H9 (cell line): ENCODE measurements at regions not wholly inside any gene's neighbourhood (a gene's known extent, or its start where the extent isn't known, plus 50 kb on each side); places are given as distances from the start of the nearest gene placed in this dataset.

Source experiments
- DNase-seq: peaks from one replicate; pipeline ENCODE4 v3.0.0-alpha.2; 2017
- H2AFZ ChIP-seq: one replicate; pipeline ENCODE4 v1.6.1; 2013; ENCODE audit warnings: mild to moderate bottlenecking, low read length, control low read depth, moderate library complexity
- H2AK5ac ChIP-seq: 2 replicates; pipeline ENCODE4 v1.6.1; 2013; ENCODE audit warnings: low read length, control low read depth, mixed read lengths; ENCODE audit not compliant: insufficient read length
- H2BK120ac ChIP-seq: one replicate; pipeline ENCODE4 v1.6.1; 2013; ENCODE audit warnings: low read depth, mild to moderate bottlenecking, low read length, control low read depth, inconsistent platforms; ENCODE audit not compliant: poor library complexity, severe bottlenecking
- H2BK12ac ChIP-seq: 2 replicates; pipeline ENCODE4 v1.6.1; 2013; ENCODE audit warnings: low read length, control low read depth, mixed read lengths, low read depth; ENCODE audit not compliant: insufficient read length
- H2BK15ac ChIP-seq: 2 replicates; pipeline ENCODE4 v1.6.1; 2013; ENCODE audit warnings: low read depth, low read length, control low read depth
- H2BK20ac ChIP-seq: one replicate; pipeline ENCODE4 v1.6.1; 2013; ENCODE audit warnings: low read depth, mild to moderate bottlenecking, low read length, control low read depth, inconsistent platforms; ENCODE audit not compliant: poor library complexity, severe bottlenecking
- H2BK5ac ChIP-seq: 2 replicates; pipeline ENCODE4 v1.6.1; 2013; ENCODE audit warnings: low read length, control low read depth, mixed read lengths; ENCODE audit not compliant: insufficient read length
- H3K14ac ChIP-seq: 2 replicates; pipeline ENCODE4 v1.6.1; 2013; ENCODE audit warnings: low read length, control low read depth; ENCODE audit not compliant: insufficient read depth
- H3K18ac ChIP-seq: 2 replicates; pipeline ENCODE4 v1.6.1; 2013; ENCODE audit warnings: low read depth, mild to moderate bottlenecking, mixed read lengths, low read length, control low read depth; ENCODE audit not compliant: insufficient read length
- H3K23ac ChIP-seq: 2 replicates; pipeline ENCODE4 v1.6.1; 2013; ENCODE audit warnings: low read length, control low read depth, mixed read lengths, low read depth; ENCODE audit not compliant: insufficient read length
- H3K23me2 ChIP-seq: 2 replicates; pipeline ENCODE4 v1.6.1; 2013; ENCODE audit warnings: low read depth, mild to moderate bottlenecking, mixed read lengths, low read length, control low read depth; ENCODE audit not compliant: insufficient read length, poor library complexity, severe bottlenecking
- H3K27ac ChIP-seq: 2 replicates; pipeline ENCODE4 v1.5.1; 2013; ENCODE audit warnings: low read length, control low read depth, mixed read lengths, low read depth; ENCODE audit not compliant: insufficient read length
- H3K27me3 ChIP-seq: 2 replicates; pipeline ENCODE4 v1.6.1; 2013; ENCODE audit warnings: low read length, control low read depth, inconsistent platforms; ENCODE audit not compliant: insufficient read depth
- H3K4ac ChIP-seq: 2 replicates; pipeline ENCODE4 v1.6.1; 2013; ENCODE audit warnings: low read depth, mild to moderate bottlenecking, control low read depth, inconsistent platforms, low read length, moderate library complexity
- H3K4me1 ChIP-seq: 2 replicates; pipeline ENCODE4 v1.6.1; 2013; ENCODE audit warnings: low read length, control low read depth, inconsistent platforms; ENCODE audit not compliant: insufficient read depth
- H3K4me2 ChIP-seq: 2 replicates; pipeline ENCODE4 v1.6.1; 2013; ENCODE audit warnings: low read length, control low read depth, mixed read lengths; ENCODE audit not compliant: insufficient read length, insufficient read depth
- H3K56ac ChIP-seq: 2 replicates; pipeline ENCODE4 v1.6.1; 2013; ENCODE audit warnings: low read depth, mild to moderate bottlenecking, mixed read lengths, low read length, control low read depth; ENCODE audit not compliant: insufficient read length
- H3K79me1 ChIP-seq: 2 replicates; pipeline ENCODE4 v1.6.1; 2013; ENCODE audit warnings: low read depth, mild to moderate bottlenecking, moderate library complexity, low read length, control low read depth, inconsistent platforms; ENCODE audit not compliant: insufficient read depth, poor library complexity, severe bottlenecking
- H3K79me2 ChIP-seq: 2 replicates; pipeline ENCODE4 v1.6.1; 2013; ENCODE audit warnings: low read length, control low read depth, inconsistent platforms; ENCODE audit not compliant: insufficient read depth
- H3K9ac ChIP-seq: 2 replicates; pipeline ENCODE4 v1.6.1; 2013; ENCODE audit warnings: low read length, control low read depth, mixed read lengths; ENCODE audit not compliant: insufficient read length; ENCODE audit errors: extremely low read depth
- H3K9me3 ChIP-seq: one replicate; pipeline ENCODE4 v1.6.1; 2013; ENCODE audit warnings: low read depth, low read length, inconsistent platforms; ENCODE audit not compliant: control insufficient read depth
- H3T11ph ChIP-seq: one replicate; pipeline ENCODE4 v1.6.1; 2013; ENCODE audit warnings: mild to moderate bottlenecking, low read length, control low read depth, inconsistent platforms
- H4K20me1 ChIP-seq: one replicate; pipeline ENCODE4 v1.6.1; 2013; ENCODE audit not compliant: control insufficient read depth, insufficient read length, insufficient read depth
- H4K5ac ChIP-seq: 2 replicates; pipeline ENCODE4 v1.6.1; 2013; ENCODE audit warnings: low read depth, mild to moderate bottlenecking, mixed read lengths, low read length, control low read depth; ENCODE audit not compliant: insufficient read length
- H4K8ac ChIP-seq: replicated peaks from 2 replicates; pipeline ENCODE4 v1.6.1; 2013; ENCODE audit warnings: low read length, control low read depth, mixed read lengths, low read depth; ENCODE audit not compliant: insufficient read length
- H4K91ac ChIP-seq: 2 replicates; pipeline ENCODE4 v1.6.1; 2013; ENCODE audit warnings: low read depth, mild to moderate bottlenecking, moderate library complexity, mixed read lengths, low read length, control low read depth; ENCODE audit not compliant: insufficient read length
- H3K27ac Mint-ChIP-seq, 3 experiments: 2 replicates in 2 of 3; 3 replicates in 1 of 3; pipeline ENCODE4 v1.8.0; 2020 to 2021; ENCODE audit warnings: mixed read lengths in 3 of 3, mild to moderate bottlenecking in 1 of 3, moderate library complexity in 1 of 3
- H3K27me3 Mint-ChIP-seq: 2 replicates; pipeline ENCODE4 v1.8.0; 2021; ENCODE audit warnings: low read depth, mild to moderate bottlenecking, moderate library complexity, mixed read lengths
- H3K36me3 Mint-ChIP-seq, 3 experiments: 2 replicates in 2 of 3; 3 replicates in 1 of 3; pipeline ENCODE4 v1.8.0; 2020 to 2021; ENCODE audit warnings: low read depth in 3 of 3, mixed read lengths in 3 of 3; ENCODE audit not compliant: insufficient read depth in 1 of 3
- H3K4me1 Mint-ChIP-seq, 2 experiments: 2 replicates each; pipeline ENCODE4 v1.8.0; 2020; ENCODE audit warnings: mixed read lengths in 2 of 2
- H3K4me3 Mint-ChIP-seq, 2 experiments: 2 replicates in 1 of 2; 3 replicates in 1 of 2; pipeline ENCODE4 v1.8.0; 2020 to 2021; ENCODE audit warnings: mild to moderate bottlenecking in 2 of 2, mixed read lengths in 2 of 2, moderate library complexity in 1 of 2
- H3K9me3 Mint-ChIP-seq, 2 experiments: 2 replicates in 1 of 2; 3 replicates in 1 of 2; pipeline ENCODE4 v1.8.0; 2020; ENCODE audit warnings: mild to moderate bottlenecking in 2 of 2, mixed read lengths in 2 of 2, moderate library complexity in 1 of 2
- CTCF ChIP-seq: fragments of 200-600 bp; sonication (generic); conservative IDR thresholded peaks from 3 replicates; pipeline ENCODE4 v1.8.0; 2021; ENCODE audit warnings: antibody characterized with exemption, mild to moderate bottlenecking

- Histone ChIP-seq H2BK20ac (no peak overlapping the region), H3K9ac (no peak overlapping the region), H2AFZ (no peak overlapping the region), H3K4ac (no peak overlapping the region), H3K27ac (no peak overlapping the region), H3K79me1 (no peaks in the 10 kb centered on the region), H2BK120ac (no peak overlapping the region), H2BK12ac (no peak overlapping the region), H4K20me1 (no peaks in the 10 kb centered on the region), H2AK5ac (no peak overlapping the region), H2BK5ac (no peak overlapping the region), H3T11ph (no peak overlapping the region), H4K5ac (no peak overlapping the region), H3K18ac (no peak overlapping the region), H3K23me2 (no peaks in the 10 kb centered on the region), H3K9me3 (no peaks in the 10 kb centered on the region), H3K79me2 (no peaks in the 10 kb centered on the region), H2BK15ac (no peak overlapping the region), H3K4me2 (no peak overlapping the region), H3K23ac (no peak overlapping the region), H3K27me3 (no peaks in the 10 kb centered on the region), H4K91ac (no peak overlapping the region), H3K14ac (no peak overlapping the region), H3K56ac (no peak overlapping the region), H3K4me1 (no peaks in the 10 kb centered on the region), H4K8ac (no peak overlapping the region)
- no peak for DNase-seq
- Mint-ChIP-seq H3K4me3 (no peak overlapping the region), H3K36me3 (peaks cover 0 to 6% (median 2%) of the 10 kb centered on the region in 3 experiments; a peak in 1 of 7 replicates), H3K27ac (no peak overlapping the region), H3K4me1 (no peaks in the 10 kb centered on the region), H3K9me3 (peaks cover 3 to 4% of the 10 kb centered on the region in 2 experiments; a peak in 2 of 5 replicates), H3K27me3 (no peaks in the 10 kb centered on the region)
- TF ChIP-seq CTCF, result no peak
Observed at GRCh38 chr16:60810250-60810649, 1226.0 kb downstream of the CDH8 start.
